ENCODE measurements at regions not wholly inside any gene's neighbourhood (a gene's known extent, or its start where the extent isn't known, plus 50 kb on each side); places are given as distances from the start of the nearest gene placed in this dataset.
"Not testable (repeated sequence)": the region's sequence is repeated elsewhere in the genome, so short reads cannot be mapped to it uniquely, and the experiment has no call there.

- peaks cover 0 to 2% of the 10 kb centered on the region in 2 experiments for H3K9me3 ChIP-seq (ENCODE audit: control insufficient read depth in 1 of 2, insufficient read depth in 1 of 2, low read length in 2 of 2)
- no peak overlapping the region for H3K27ac ChIP-seq (ENCODE audit: low read depth in 1 of 2, low read length in 2 of 2)
- ATAC-seq (ENCODE audit: poor library complexity) (no peak), DNase-seq (no peak)
- peaks cover 7% of the 10 kb centered on the region for H3K4me1 ChIP-seq (ENCODE audit: insufficient read depth, low read length)
- TF ChIP-seq CTCF (IDR thresholded peaks at IDR 0.05), result no peak
- peaks cover 3 to 5% of the 10 kb centered on the region in 2 experiments for H3K27me3 ChIP-seq (ENCODE audit: control insufficient read depth in 1 of 2, insufficient read depth in 2 of 2, low read length in 2 of 2)
- no peak overlapping the region for H3K4me3 Mint-ChIP-seq
- H3K9me3 Mint-ChIP-seq, result no peaks in the 10 kb centered on the region
- H3K4me3 ChIP-seq (ENCODE audit: low read length), result no peak overlapping the region
- no peaks in the 10 kb centered on the region for H3K36me3 ChIP-seq (ENCODE audit: insufficient read depth, low read length)
- no peaks in the 10 kb centered on the region for H3K4me1 Mint-ChIP-seq (ENCODE audit: low read depth)
- ChIA-PET CTCF (no interaction called here), POLR2A (no interaction called here)
- intact Hi-C loops (cut with DNase I, micrococcal nuclease), result no loop called here
- peaks cover 19% of the 10 kb centered on the region for H3K27me3 Mint-ChIP-seq
- H3K27ac Mint-ChIP-seq, result no peak overlapping the region
- no peaks in the 10 kb centered on the region for H3K36me3 Mint-ChIP-seq (ENCODE audit: low read depth)
These were observed 64.0 kb upstream of the TARDBP start for GRCh38 chr1:10948463-10948775.

GRCh38 chr1:10950316-10951172, 61.9 kb upstream of the TARDBP start:
- peak in 1 of 14 experiments; percentile 5 for DNase-seq
- Histone ChIP-seq H3K27ac (ENCODE audit: low read depth in 1 of 2, low read length in 2 of 2) (no peak overlapping the region), H3K36me3 (ENCODE audit: insufficient read depth, low read length) (no peaks in the 10 kb centered on the region), H3K4me3 (ENCODE audit: low read length) (no peak overlapping the region), H3K4me1 (ENCODE audit: insufficient read depth, low read length) (no peaks in the 10 kb centered on the region), H3K27me3 (ENCODE audit: control insufficient read depth in 1 of 2, insufficient read depth in 2 of 2, low read length in 2 of 2) (no peaks in the 10 kb centered on the region), H3K9me3 (ENCODE audit: control insufficient read depth in 1 of 2, insufficient read depth in 1 of 2, low read length in 2 of 2) (peaks cover 0 to 16% of the 10 kb centered on the region in 2 experiments)
- TF ChIP-seq CTCF (IDR thresholded peaks at IDR 0.05), result no peak
- no peak for ATAC-seq (ENCODE audit: poor library complexity)
- CTCF ChIA-PET, result no interaction called here
- peaks cover 2% of the 10 kb centered on the region for H3K27me3 Mint-ChIP-seq
- no peaks in the 10 kb centered on the region for H3K9me3 Mint-ChIP-seq
- intact Hi-C loops (cut with DNase I, micrococcal nuclease), result no loop called here
- no peaks in the 10 kb centered on the region for H3K4me1 Mint-ChIP-seq (ENCODE audit: low read depth)
- H3K4me3 Mint-ChIP-seq, result no peak overlapping the region
- H3K36me3 Mint-ChIP-seq (ENCODE audit: low read depth), result no peaks in the 10 kb centered on the region
- POLR2A ChIA-PET, result no interaction called here
- H3K27ac Mint-ChIP-seq, result no peak overlapping the region

- H3K27ac ChIP-seq (ENCODE audit: low read depth in 1 of 2, low read length in 2 of 2); ATAC-seq (ENCODE audit: poor library complexity); H3K4me3 Mint-ChIP-seq; CTCF ChIA-PET; H3K36me3 ChIP-seq (ENCODE audit: insufficient read depth, low read length); POLR2A ChIA-PET; H3K4me1 Mint-ChIP-seq (ENCODE audit: low read depth); H3K36me3 Mint-ChIP-seq (ENCODE audit: low read depth); H3K4me3 ChIP-seq (ENCODE audit: low read length); H3K4me1 ChIP-seq (ENCODE audit: insufficient read depth, low read length); intact Hi-C loops (cut with DNase I, micrococcal nuclease); DNase-seq; H3K27me3 ChIP-seq (ENCODE audit: control insufficient read depth in 1 of 2, insufficient read depth in 2 of 2, low read length in 2 of 2); H3K27me3 Mint-ChIP-seq; H3K27ac Mint-ChIP-seq; H3K9me3 Mint-ChIP-seq: not testable (repeated sequence)
- H3K9me3 ChIP-seq (ENCODE audit: control insufficient read depth in 1 of 2, insufficient read depth in 1 of 2, low read length in 2 of 2), result peaks cover 0 to 16% of the 10 kb centered on the region in 2 experiments
These were observed 61.2 kb upstream of the TARDBP start for GRCh38 chr1:10951298-10951697.

GRCh38 chr1:10951961-10952360, 60.5 kb upstream of the TARDBP start:
- H3K4me1 Mint-ChIP-seq (ENCODE audit: low read depth), result no peaks in the 10 kb centered on the region
- H3K27me3 ChIP-seq (ENCODE audit: control insufficient read depth in 1 of 2, insufficient read depth in 2 of 2, low read length in 2 of 2), result no peaks in the 10 kb centered on the region
- peaks cover 0 to 16% of the 10 kb centered on the region in 2 experiments for H3K9me3 ChIP-seq (ENCODE audit: control insufficient read depth in 1 of 2, insufficient read depth in 1 of 2, low read length in 2 of 2)
- H3K27ac ChIP-seq (ENCODE audit: low read depth in 1 of 2, low read length in 2 of 2), result no peak overlapping the region
- H3K4me1 ChIP-seq (ENCODE audit: insufficient read depth, low read length), result no peaks in the 10 kb centered on the region
- H3K36me3 ChIP-seq (ENCODE audit: insufficient read depth, low read length), result no peaks in the 10 kb centered on the region
- no peaks in the 10 kb centered on the region for H3K9me3 Mint-ChIP-seq
- no peaks in the 10 kb centered on the region for H3K27me3 Mint-ChIP-seq
- no peak for ATAC-seq (ENCODE audit: poor library complexity)
- TF ChIP-seq CTCF (IDR thresholded peaks at IDR 0.05), result no peak
- ChIA-PET CTCF (no interaction called here), POLR2A (no interaction called here)
- H3K4me3 Mint-ChIP-seq, result no peak overlapping the region
- no peak for DNase-seq
- intact Hi-C loops (cut with DNase I, micrococcal nuclease), result no loop called here
- H3K27ac Mint-ChIP-seq, result no peak overlapping the region
- H3K4me3 ChIP-seq (ENCODE audit: low read length), result no peak overlapping the region
- H3K36me3 Mint-ChIP-seq (ENCODE audit: low read depth), result no peaks in the 10 kb centered on the region

Measured in CD4-positive, alpha-beta T cell (primary cell).